ENCODE measurements at regions not wholly inside any gene's neighbourhood (a gene's known extent, or its start where the extent isn't known, plus 50 kb on each side); places are given as distances from the start of the nearest gene placed in this dataset.

GRCh38 chr3:162302983-162303624 lies 806.5 kb downstream of the OTOL1 start:
- DNase-seq, result no peak
- TF ChIP-seq CTCF (IDR thresholded peaks at IDR 0.05; ENCODE audit: low read depth, low read length), result no peak
- H3K27me3 ChIP-seq (ENCODE audit: insufficient read depth, low read depth, severe bottlenecking), result no peaks in the 10 kb centered on the region
- no peaks in the 10 kb centered on the region for H3K9me3 ChIP-seq (ENCODE audit: severe bottlenecking)
- no peaks in the 10 kb centered on the region for H3K36me3 ChIP-seq
- no peak overlapping the region for H3K4me3 ChIP-seq (ENCODE audit: low read depth, low read length)
- H3K27ac ChIP-seq, result no peak overlapping the region

DNA sequence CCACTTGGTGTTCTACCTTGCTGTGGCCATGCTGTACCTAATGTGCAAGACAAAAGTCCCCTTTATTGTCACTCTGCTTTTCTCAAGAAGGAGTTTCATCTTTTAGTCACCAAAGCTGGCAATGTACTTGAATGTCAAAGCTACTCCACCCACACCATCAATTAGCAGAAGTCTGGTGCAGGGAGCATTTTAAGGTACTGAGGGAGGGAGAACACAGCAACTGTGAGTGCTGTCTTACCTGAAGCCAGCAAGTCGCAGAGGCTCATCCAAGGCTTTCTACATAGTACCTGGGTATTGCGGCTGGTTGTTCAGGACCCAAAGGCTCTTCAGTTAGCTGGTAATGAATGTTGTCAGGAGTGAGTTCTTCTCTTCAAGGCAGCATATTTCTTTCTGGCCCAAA lies 820.4 kb downstream of the OTOL1 start:
- DNase-seq, result no peak
- H3K27ac ChIP-seq, result no peak overlapping the region
- H3K4me3 ChIP-seq (ENCODE audit: low read depth, low read length), result no peak overlapping the region
- no peaks in the 10 kb centered on the region for H3K36me3 ChIP-seq
- no peak for TF ChIP-seq CTCF (IDR thresholded peaks at IDR 0.05; ENCODE audit: low read depth, low read length)
- H3K9me3 ChIP-seq (ENCODE audit: severe bottlenecking), result no peaks in the 10 kb centered on the region
- no peaks in the 10 kb centered on the region for H3K27me3 ChIP-seq (ENCODE audit: insufficient read depth, low read depth, severe bottlenecking)

DNA sequence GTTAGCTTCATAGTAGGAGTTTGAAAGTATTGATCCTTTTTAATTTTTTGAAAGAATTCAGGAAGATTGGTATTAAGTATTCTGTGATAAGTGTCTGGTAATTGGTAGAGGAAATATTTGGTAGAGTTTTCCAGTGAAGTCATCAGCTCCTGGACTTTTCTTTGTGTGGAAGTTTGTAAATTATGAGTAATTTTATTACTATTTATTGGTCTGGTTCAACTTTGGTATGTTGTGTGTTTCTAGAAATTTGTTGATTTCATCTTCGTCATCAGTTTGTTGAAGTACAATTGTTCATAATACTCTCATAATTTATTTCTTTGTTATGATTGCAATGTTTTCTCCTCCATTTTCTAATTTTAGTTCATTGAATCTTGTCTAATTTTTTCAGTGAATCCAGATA lies 832.0 kb downstream of the OTOL1 start:
- Histone ChIP-seq H3K9me3 (ENCODE audit: severe bottlenecking) (no peaks in the 10 kb centered on the region), H3K36me3 (no peaks in the 10 kb centered on the region), H3K27me3 (ENCODE audit: insufficient read depth, low read depth, severe bottlenecking) (no peaks in the 10 kb centered on the region), H3K4me3 (ENCODE audit: low read depth, low read length) (no peak overlapping the region), H3K27ac (no peak overlapping the region)
- TF ChIP-seq CTCF (IDR thresholded peaks at IDR 0.05; ENCODE audit: low read depth, low read length), result no peak
- DNase-seq, result no peak

GRCh38 chr3:162329514-162329913 lies 832.9 kb downstream of the OTOL1 start:
- Histone ChIP-seq H3K27me3 (ENCODE audit: insufficient read depth, low read depth, severe bottlenecking) (no peaks in the 10 kb centered on the region), H3K9me3 (ENCODE audit: severe bottlenecking) (no peaks in the 10 kb centered on the region), H3K4me3 (ENCODE audit: low read depth, low read length) (no peak overlapping the region), H3K27ac (no peak overlapping the region), H3K36me3 (no peaks in the 10 kb centered on the region)
- no peak for TF ChIP-seq CTCF (IDR thresholded peaks at IDR 0.05; ENCODE audit: low read depth, low read length)
- no peak for DNase-seq

DNA sequence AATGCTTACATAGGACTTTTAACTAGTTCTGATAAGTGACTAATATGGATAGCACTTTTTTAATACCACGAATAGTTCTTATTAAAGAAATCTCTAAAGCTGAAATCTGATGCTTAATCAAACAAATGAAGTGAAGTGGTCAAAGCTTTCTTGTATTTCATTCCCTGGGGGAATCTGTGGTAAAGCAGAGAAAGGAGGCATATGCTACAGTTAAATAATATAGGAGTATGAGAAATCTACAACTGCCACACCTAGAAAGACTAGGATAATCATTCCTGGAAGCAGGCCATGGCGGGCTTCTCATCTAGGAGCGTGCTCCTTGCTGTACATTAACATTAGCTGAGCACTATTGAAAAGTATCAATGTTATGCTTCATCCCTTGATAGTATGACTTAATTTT lies 835.7 kb downstream of the OTOL1 start:
- no peak for TF ChIP-seq CTCF (IDR thresholded peaks at IDR 0.05; ENCODE audit: low read depth, low read length)
- Histone ChIP-seq H3K4me3 (ENCODE audit: low read depth, low read length) (no peak overlapping the region), H3K9me3 (ENCODE audit: severe bottlenecking) (no peaks in the 10 kb centered on the region), H3K36me3 (no peaks in the 10 kb centered on the region), H3K27me3 (ENCODE audit: insufficient read depth, low read depth, severe bottlenecking) (no peaks in the 10 kb centered on the region), H3K27ac (no peak overlapping the region)
- DNase-seq, result no peak

DNA sequence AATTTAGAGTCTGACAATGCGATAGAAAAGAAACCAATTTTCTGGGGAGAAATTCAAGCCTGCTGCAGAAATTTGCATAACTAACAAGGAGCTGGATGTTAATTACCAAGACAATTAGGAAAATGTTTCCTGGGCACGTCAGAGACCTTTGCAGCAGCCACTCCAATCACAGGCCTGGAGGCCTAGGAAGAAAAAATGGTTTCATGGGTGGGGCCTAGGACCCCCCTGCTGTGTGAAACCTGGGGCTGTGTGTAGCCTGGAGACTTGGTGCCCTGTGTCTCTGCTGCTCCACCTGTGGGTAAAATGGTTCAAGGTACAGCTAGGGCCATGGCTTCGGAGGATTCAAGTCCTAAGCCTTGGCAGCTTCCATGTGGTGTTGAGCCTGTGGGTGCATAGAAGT lies 837.9 kb downstream of the OTOL1 start:
- Histone ChIP-seq H3K27me3 (ENCODE audit: insufficient read depth, low read depth, severe bottlenecking) (no peaks in the 10 kb centered on the region), H3K4me3 (ENCODE audit: low read depth, low read length) (no peak overlapping the region), H3K36me3 (no peaks in the 10 kb centered on the region), H3K9me3 (ENCODE audit: severe bottlenecking) (no peaks in the 10 kb centered on the region), H3K27ac (no peak overlapping the region)
- no peak for DNase-seq
- no peak for TF ChIP-seq CTCF (IDR thresholded peaks at IDR 0.05; ENCODE audit: low read depth, low read length)
